Activated CD8-positive, alpha-beta T cell treated with anti-CD3 and anti-CD28 coated beads for 36 hours (primary cell): ENCODE measurements at regions not wholly inside any gene's neighbourhood (a gene's known extent, or its start where the extent isn't known, plus 50 kb on each side); places are given as distances from the start of the nearest gene placed in this dataset.

Experiments used
- ATAC-seq: fragments of 200-7000 bp; cut with Tn5 transposase; one replicate; pipeline ENCODE4 v1.10.0; 2021; ENCODE audit warnings: mild to moderate bottlenecking, moderate library complexity
- CTCF ChIA-PET: fragments of 350-600 bp; sonication (Branson Sonifier 250); formaldehyde crosslinking; loops from one replicate; lab custom pipeline; 2021; ENCODE audit warnings: antibody characterized with exemption; lab: Charles Lee
- POLR2A ChIA-PET: fragments of 350-600 bp; sonication (Branson Sonifier 250); formaldehyde crosslinking; loops from one replicate; lab custom pipeline; 2021; ENCODE audit warnings: antibody characterized with exemption; lab: Charles Lee
- DNase-seq: peaks from one replicate; pipeline ENCODE4 v3.0.0-alpha.2; 2020
- H3K27ac Mint-ChIP-seq: one replicate; pipeline ENCODE4 v1.8.0; 2021; ENCODE audit warnings: mild to moderate bottlenecking, mixed read lengths
- H3K27me3 Mint-ChIP-seq: one replicate; pipeline ENCODE4 v1.8.0; 2021; ENCODE audit warnings: mixed read lengths
- H3K36me3 Mint-ChIP-seq: one replicate; pipeline ENCODE4 v1.8.0; 2021; ENCODE audit warnings: low read depth, mixed read lengths
- H3K4me1 Mint-ChIP-seq: one replicate; pipeline ENCODE4 v1.8.0; 2021; ENCODE audit warnings: low read depth, mixed read lengths
- H3K4me3 Mint-ChIP-seq: one replicate; pipeline ENCODE4 v1.8.0; 2021; ENCODE audit warnings: mild to moderate bottlenecking, moderate library complexity, mixed read lengths
- H3K9me3 Mint-ChIP-seq: one replicate; pipeline ENCODE4 v1.8.0; 2021; ENCODE audit warnings: mixed read lengths
- intact Hi-C: fragments of 100-400 bp; cut with micrococcal nuclease; formaldehyde crosslinking; loops from one replicate; pipeline ENCODE4 v1.10.0; 2022
- TF ChIP-seq, protein P1 (sequence below): fragments of 200-600 bp; IDR thresholded peaks from one replicate; pipeline ENCODE4 v1.8.0; 2022; ENCODE audit warnings: antibody characterized with exemption, mild to moderate bottlenecking

DNA sequence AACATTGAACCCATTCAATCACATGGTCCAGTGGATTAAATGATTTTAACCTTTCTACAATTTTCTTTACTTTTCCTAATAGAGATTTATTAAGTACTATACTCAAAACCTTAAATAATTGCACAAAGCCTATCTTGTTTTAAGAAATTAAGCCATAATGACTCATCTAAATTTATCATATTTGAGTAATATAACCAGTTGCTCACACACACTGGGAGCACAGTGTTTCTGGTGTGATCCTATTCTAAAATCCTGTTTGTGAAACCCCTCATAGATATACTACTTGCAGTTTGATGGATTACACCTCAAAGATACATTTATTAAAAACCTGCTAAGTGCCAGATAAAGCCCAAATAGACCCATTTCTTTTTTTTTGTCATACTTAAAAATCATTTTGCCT lies 668.3 kb upstream of the CDH18 start:
- no peaks in the 10 kb centered on the region for H3K36me3 Mint-ChIP-seq
- CTCF ChIA-PET: no interaction called here
- intact Hi-C loops: no loop called here

DNA sequence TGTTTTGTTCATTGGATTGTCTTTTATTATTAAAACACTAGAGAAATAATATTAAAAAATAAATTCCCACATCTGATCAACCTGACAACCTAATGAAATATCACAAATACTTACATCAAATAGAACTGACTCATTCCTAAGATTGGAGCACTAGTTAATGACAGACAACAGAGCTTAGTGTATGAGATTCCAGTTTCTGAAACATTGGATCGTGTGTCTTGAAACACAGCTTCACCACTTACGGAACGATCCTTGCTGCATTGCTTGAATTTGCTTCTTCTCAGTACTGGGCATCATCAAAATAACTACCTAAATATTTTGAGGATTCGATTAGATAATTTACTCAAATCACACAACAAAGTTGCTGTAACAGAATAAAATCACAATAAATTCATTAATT lies 667.2 kb upstream of the CDH18 start:
- ChIA-PET CTCF (no interaction called here), POLR2A (no interaction called here)
- H3K9me3 Mint-ChIP-seq: peaks cover 24% of the 10 kb centered on the region
- no peak for DNase-seq
- intact Hi-C loops: no loop called here
- no peak overlapping the region for H3K4me3 Mint-ChIP-seq
- no peak for ATAC-seq
- TF ChIP-seq, protein P1, sequence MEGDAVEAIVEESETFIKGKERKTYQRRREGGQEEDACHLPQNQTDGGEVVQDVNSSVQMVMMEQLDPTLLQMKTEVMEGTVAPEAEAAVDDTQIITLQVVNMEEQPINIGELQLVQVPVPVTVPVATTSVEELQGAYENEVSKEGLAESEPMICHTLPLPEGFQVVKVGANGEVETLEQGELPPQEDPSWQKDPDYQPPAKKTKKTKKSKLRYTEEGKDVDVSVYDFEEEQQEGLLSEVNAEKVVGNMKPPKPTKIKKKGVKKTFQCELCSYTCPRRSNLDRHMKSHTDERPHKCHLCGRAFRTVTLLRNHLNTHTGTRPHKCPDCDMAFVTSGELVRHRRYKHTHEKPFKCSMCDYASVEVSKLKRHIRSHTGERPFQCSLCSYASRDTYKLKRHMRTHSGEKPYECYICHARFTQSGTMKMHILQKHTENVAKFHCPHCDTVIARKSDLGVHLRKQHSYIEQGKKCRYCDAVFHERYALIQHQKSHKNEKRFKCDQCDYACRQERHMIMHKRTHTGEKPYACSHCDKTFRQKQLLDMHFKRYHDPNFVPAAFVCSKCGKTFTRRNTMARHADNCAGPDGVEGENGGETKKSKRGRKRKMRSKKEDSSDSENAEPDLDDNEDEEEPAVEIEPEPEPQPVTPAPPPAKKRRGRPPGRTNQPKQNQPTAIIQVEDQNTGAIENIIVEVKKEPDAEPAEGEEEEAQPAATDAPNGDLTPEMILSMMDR: no peak
- H3K36me3 Mint-ChIP-seq: no peaks in the 10 kb centered on the region
- H3K27ac Mint-ChIP-seq: no peak overlapping the region
- H3K27me3 Mint-ChIP-seq: no peaks in the 10 kb centered on the region
- no peaks in the 10 kb centered on the region for H3K4me1 Mint-ChIP-seq

More for the DNA sequence above, 668.3 kb upstream of the CDH18 start:
- TF ChIP-seq, protein P1: no peak
- Mint-ChIP-seq H3K9me3 (peaks cover 26% of the 10 kb centered on the region), H3K4me1 (no peaks in the 10 kb centered on the region), H3K4me3 (no peak overlapping the region), H3K27ac (no peak overlapping the region), H3K27me3 (no peaks in the 10 kb centered on the region)
- no peak for DNase-seq
- no peak for ATAC-seq
- POLR2A ChIA-PET: no interaction called here

DNA sequence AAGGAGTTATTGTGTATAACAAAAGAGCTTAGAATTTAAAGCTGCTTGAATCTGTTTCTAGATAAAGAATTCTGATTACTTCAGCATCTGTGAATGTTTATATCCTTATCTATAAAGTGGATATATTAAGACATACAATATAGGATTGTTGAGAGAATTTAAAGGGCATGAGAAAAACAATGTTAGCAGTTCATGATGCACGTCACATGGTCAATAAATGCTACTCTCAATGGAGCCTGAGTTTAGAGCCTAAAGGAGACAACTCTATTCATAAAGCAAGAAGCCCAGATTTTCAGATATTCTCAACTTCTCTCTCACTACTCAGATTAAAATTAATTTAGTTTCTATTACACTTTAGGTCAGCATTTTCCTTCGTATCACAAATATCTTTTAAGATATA lies 666.7 kb upstream of the CDH18 start:
- Mint-ChIP-seq H3K4me3 (no peak overlapping the region), H3K9me3 (peaks cover 25% of the 10 kb centered on the region), H3K36me3 (no peaks in the 10 kb centered on the region), H3K4me1 (no peaks in the 10 kb centered on the region), H3K27me3 (no peaks in the 10 kb centered on the region), H3K27ac (no peak overlapping the region)
- TF ChIP-seq, protein P1: no peak
- ATAC-seq: no peak
- ChIA-PET POLR2A (no interaction called here), CTCF (no interaction called here)
- no peak for DNase-seq
- intact Hi-C loops: no loop called here

DNA sequence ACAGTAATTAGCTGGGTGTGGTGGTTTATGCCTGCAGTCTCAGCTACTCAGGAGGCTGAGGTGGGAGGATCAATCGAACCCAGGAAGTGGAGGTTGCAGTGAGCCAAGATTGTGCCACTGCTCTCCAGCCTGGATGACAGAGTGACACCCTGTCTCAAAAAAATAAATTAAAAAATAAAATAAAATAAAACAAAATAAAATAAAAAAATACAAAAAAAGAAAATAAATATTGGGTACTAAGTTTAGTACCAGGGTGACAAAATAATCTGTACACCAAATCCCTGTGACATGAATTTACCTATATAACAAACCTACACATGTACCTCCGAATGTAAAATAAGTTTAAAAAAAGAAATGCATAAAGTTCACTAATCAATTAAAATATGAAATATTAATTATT lies 666.0 kb upstream of the CDH18 start:
- POLR2A ChIA-PET: no interaction called here
- TF ChIP-seq, protein P1: no peak
- no peaks in the 10 kb centered on the region for H3K4me1 Mint-ChIP-seq

DNA sequence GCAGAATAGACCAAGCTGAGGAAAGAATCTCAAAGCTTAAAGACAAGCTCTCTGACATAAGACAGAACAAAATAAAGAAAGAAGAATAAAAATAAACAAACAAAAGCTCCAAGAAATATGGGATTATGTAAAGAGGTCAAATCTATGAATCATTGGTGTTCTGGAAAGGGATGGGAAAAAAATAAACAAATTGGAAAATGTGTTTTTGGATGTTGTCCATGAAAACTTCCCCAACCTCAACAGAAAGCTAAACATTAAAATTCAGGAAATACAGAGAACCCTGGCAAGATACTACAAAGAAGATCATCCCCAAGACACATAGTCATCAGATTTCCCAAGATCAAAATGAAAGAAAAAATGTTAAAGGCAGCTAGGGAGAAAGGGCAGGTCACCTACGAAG lies 662.0 kb upstream of the CDH18 start:
- H3K9me3 Mint-ChIP-seq: peaks cover 33% of the 10 kb centered on the region
- H3K27ac Mint-ChIP-seq: no peak overlapping the region
- POLR2A ChIA-PET: no interaction called here
- no peaks in the 10 kb centered on the region for H3K27me3 Mint-ChIP-seq
- DNase-seq (no peak), ATAC-seq (no peak)
- no peak overlapping the region for H3K4me3 Mint-ChIP-seq
- CTCF ChIA-PET: no interaction called here
- no peaks in the 10 kb centered on the region for H3K4me1 Mint-ChIP-seq
- intact Hi-C loops: no loop called here
- no peaks in the 10 kb centered on the region for H3K36me3 Mint-ChIP-seq
- TF ChIP-seq, protein P1: no peak

More for the DNA sequence above, 666.0 kb upstream of the CDH18 start:
- CTCF ChIA-PET: no interaction called here
- H3K36me3 Mint-ChIP-seq: no peaks in the 10 kb centered on the region
- no peak overlapping the region for H3K4me3 Mint-ChIP-seq
- no peak for ATAC-seq
- no peak overlapping the region for H3K27ac Mint-ChIP-seq
- intact Hi-C loops: no loop called here
- H3K27me3 Mint-ChIP-seq: no peaks in the 10 kb centered on the region
- no peak for DNase-seq
- H3K9me3 Mint-ChIP-seq: peaks cover 31% of the 10 kb centered on the region
